K562 (cell line): ENCODE measurements at regions not wholly inside any gene's neighbourhood (a gene's known extent, or its start where the extent isn't known, plus 50 kb on each side); places are given as distances from the start of the nearest gene placed in this dataset.

Experiments used
- ATAC-seq: fragments of 200-7000 bp; cut with Tn5 transposase; 3 replicates; pipeline ENCODE4 v1.9.1; 2020; ENCODE audit warnings: moderate library complexity
- BruUV-seq: library from RNA; stranded (reverse); fragments of 400-500 nt; replicated peaks from 2 replicates; lab custom pipeline; 2021; lab: Mats Ljungman, UMichigan
- CTCF ChIA-PET: fragments of 300-600 bp; formaldehyde crosslinking; extraction: SDS; loops from one replicate; lab custom pipeline; 2021; ENCODE audit warnings: low intra/inter-chr PET ratio; lab: Yijun Ruan, JAX
- POLR2A ChIA-PET: fragments of 300-600, 350-650 bp; sonication (Branson Sonifier 250); formaldehyde crosslinking; extraction: SDS; loops from one replicate; lab custom pipeline; 2021; ENCODE audit warnings: antibody characterized with exemption, inconsistent platforms; lab: Yijun Ruan, JAX
- DNase-seq, 4 experiments: peaks; one replicate each; pipeline versions ENCODE4 v3.0.0 to v3.0.0-alpha.2; 2011 to 2018; ENCODE audit warnings: low spot score in 3 of 4, mixed read lengths in 3 of 4; ENCODE audit errors: extremely low read depth in 1 of 4
- FAIRE-seq: peaks from 2 replicates; lab custom pipeline; 2011; peaks lifted over from hg19 to GRCh38; lab: Jason Lieb, UNC
- H2AFZ ChIP-seq: 2 replicates; pipeline ENCODE4 v1.6.0; 2011; ENCODE audit warnings: low read depth, low read length, control low read depth, inconsistent platforms
- H3K27ac ChIP-seq: fragments of 200-600 bp; 3 replicates; pipeline ENCODE4 v1.8.0; 2011; ENCODE audit warnings: low read depth, mild to moderate bottlenecking, control low read depth, inconsistent platforms, low read length, moderate library complexity, mixed read lengths; ENCODE audit errors: extremely low read depth
- H3K27me3 ChIP-seq, 2 experiments: fragments of 300-600 bp in 1 of 2; 2 replicates in 1 of 2; 3 replicates in 1 of 2; pipeline versions ENCODE4 v1.6.0 to v1.8.0; 2011; ENCODE audit warnings: inconsistent platforms in 2 of 2, low read length in 2 of 2, mild to moderate bottlenecking in 1 of 2, mixed read lengths in 1 of 2, moderate library complexity in 1 of 2; ENCODE audit not compliant: control insufficient read depth in 2 of 2, insufficient read depth in 2 of 2
- H3K36me3 ChIP-seq: fragments of 300-600 bp; 3 replicates; pipeline ENCODE4 v1.8.0; 2011; ENCODE audit warnings: mild to moderate bottlenecking, low read length, inconsistent platforms; ENCODE audit not compliant: control insufficient read depth, insufficient read depth
- H3K4me1 ChIP-seq, 2 experiments: fragments of 200-600 bp in 1 of 2; replicated peaks in 1 of 2; 2 replicates in 1 of 2; 3 replicates in 1 of 2; pipeline versions ENCODE4 v1.5.1 to v1.8.0; 2011; ENCODE audit warnings: inconsistent platforms in 2 of 2, low read length in 2 of 2, mild to moderate bottlenecking in 1 of 2, mixed read lengths in 1 of 2, moderate library complexity in 1 of 2; ENCODE audit not compliant: control insufficient read depth in 2 of 2, insufficient read depth in 2 of 2
- H3K4me2 ChIP-seq: 2 replicates; pipeline ENCODE4 v1.6.1; 2011; ENCODE audit warnings: low read length, control low read depth, inconsistent platforms, mixed read lengths; ENCODE audit not compliant: insufficient read depth
- H3K4me3 ChIP-seq: fragments of 200-600 bp; sonication (generic), shearing (Covaris generic); 2 replicates; pipeline ENCODE4 v1.5.1; 2016; ENCODE audit warnings: control low read depth, inconsistent platforms
- H3K79me2 ChIP-seq: fragments of 200-600 bp; 3 replicates; pipeline ENCODE4 v1.8.0; 2011; ENCODE audit warnings: low read length, inconsistent platforms; ENCODE audit not compliant: control insufficient read depth, insufficient read depth
- H3K9ac ChIP-seq, 2 experiments: 2 replicates each; pipeline versions ENCODE4 v1.6.0 to v1.6.1; 2011; ENCODE audit warnings: low read depth in 2 of 2, low read length in 2 of 2, control low read depth in 1 of 2, inconsistent platforms in 1 of 2, mild to moderate bottlenecking in 1 of 2, mixed read lengths in 1 of 2; ENCODE audit not compliant: insufficient read depth in 1 of 2
- H3K9me1 ChIP-seq: one replicate; pipeline ENCODE4 v1.6.0; 2011; ENCODE audit warnings: inconsistent platforms, mild to moderate bottlenecking, low read length, moderate library complexity; ENCODE audit not compliant: control insufficient read depth, insufficient read depth
- H3K9me3 ChIP-seq: replicated peaks from 2 replicates; pipeline ENCODE4 v1.5.1; 2011; ENCODE audit warnings: low read depth, low read length, inconsistent platforms; ENCODE audit not compliant: control insufficient read depth, insufficient read depth
- H4K20me1 ChIP-seq: replicated peaks from 2 replicates; pipeline ENCODE4 v1.6.1; 2011; ENCODE audit warnings: low read length, inconsistent platforms, mixed read lengths; ENCODE audit not compliant: control insufficient read depth, insufficient read depth
- CBX8 ChIP-seq: fragments of 200-600 bp; sonication (generic); IDR thresholded peaks from 2 replicates; pipeline ENCODE4 v1.6.1; 2012; ENCODE audit warnings: borderline replicate concordance, mixed run types, low read depth, mild to moderate bottlenecking, moderate library complexity, mixed read lengths, low read length, control low read depth, inconsistent platforms; ENCODE audit not compliant: poor library complexity, severe bottlenecking; ENCODE audit errors: extremely low read depth
- ETS2 ChIP-seq: IDR thresholded peaks from 2 replicates; pipeline ENCODE4 v1.6.1; 2016; ENCODE audit warnings: borderline replicate concordance, missing genetic modification characterization, mild to moderate bottlenecking, moderate library complexity, missing compliant biosample characterization; ENCODE audit not compliant: poor library complexity, severe bottlenecking
- HDAC6 ChIP-seq: IDR thresholded peaks from 2 replicates; pipeline ENCODE4 v1.6.1; 2012; ENCODE audit warnings: low read depth, mild to moderate bottlenecking, control low read depth, inconsistent platforms, low read length, moderate library complexity
- KAT2B ChIP-seq: IDR thresholded peaks from one replicate; pipeline ENCODE4 v1.6.1; 2012; ENCODE audit warnings: low read depth, mild to moderate bottlenecking, control low read depth, inconsistent platforms, low read length, moderate library complexity
- RAD51 ChIP-seq: fragments of 450-650 bp; IDR thresholded peaks from 2 replicates; pipeline ENCODE4 v1.7.1; 2016; ENCODE audit warnings: low read depth, mild to moderate bottlenecking, borderline replicate concordance
- SIN3A ChIP-seq, 2 experiments: fragments of 150-350 bp in 1 of 2; IDR thresholded peaks; 2 replicates each; pipeline ENCODE4 v1.6.1; 2011 to 2016; ENCODE audit warnings: borderline replicate concordance in 2 of 2, low read depth in 2 of 2, low read length in 2 of 2, mild to moderate bottlenecking in 2 of 2, moderate library complexity in 2 of 2; ENCODE audit not compliant: control insufficient read depth in 1 of 2
- SREBF2 ChIP-seq: sonication (generic); formaldehyde crosslinking; IDR thresholded peaks from 2 replicates; pipeline ENCODE4 v1.4.0; 2020; ENCODE audit warnings: mild to moderate bottlenecking, missing genetic modification reagents
- TAF7 ChIP-seq: fragments of 450-650 bp; IDR thresholded peaks from 2 replicates; pipeline ENCODE4 v1.6.1; 2016; ENCODE audit warnings: missing genetic modification characterization, missing compliant biosample characterization
- TAF9B ChIP-seq: fragments of 450-650 bp; IDR thresholded peaks from 2 replicates; pipeline ENCODE4 v1.6.1; 2018; ENCODE audit warnings: mild to moderate bottlenecking; ENCODE audit not compliant: partially characterized antibody
- TCF7L2 ChIP-seq: fragments of 150-350 bp; IDR thresholded peaks from 2 replicates; pipeline ENCODE4 v1.6.1; 2016; ENCODE audit warnings: low read depth, mild to moderate bottlenecking, low read length, moderate library complexity
- TEAD2 ChIP-seq: fragments of 450-650 bp; IDR thresholded peaks from 2 replicates; pipeline ENCODE4 v1.6.1; 2016; ENCODE audit warnings: missing genetic modification characterization, control low read depth, missing compliant biosample characterization
- XRCC3 ChIP-seq: fragments of 450-650 bp; IDR thresholded peaks from 2 replicates; pipeline ENCODE4 v1.6.1; 2017; ENCODE audit warnings: mild to moderate bottlenecking, moderate library complexity
- ZC3H4 ChIP-seq: sonication (generic); formaldehyde crosslinking; IDR thresholded peaks from 2 replicates; pipeline ENCODE4 v1.9.0; 2021; ENCODE audit warnings: missing genetic modification reagents, borderline replicate concordance
- ZKSCAN8 ChIP-seq: fragments of 200-800 bp; sonication (Bioruptor generic); IDR thresholded peaks from 2 replicates; pipeline ENCODE4 v1.6.1; 2016; ENCODE audit warnings: missing genetic modification characterization, missing compliant biosample characterization
- WGBS: fragments of 100-300 bp; shearing (Covaris generic); methylation state at CpG from one replicate; pipeline ENCODE4 v1.1.6; 2016; ENCODE audit warnings: low coverage, mixed read lengths; ENCODE audit not compliant: insufficient coverage; ENCODE audit errors: missing lambda C conversion rate; 5-methylcytosine and 5-hydroxymethylcytosine counted together
- in situ Hi-C: fragments of 300-500 bp; cut with MboI; formaldehyde crosslinking; loops from 4 replicates; pipeline ENCODE4 v1.15.0; 2018; ENCODE audit warnings: inconsistent platforms, mixed read lengths
- intact Hi-C: fragments of 100-400 bp; cut with micrococcal nuclease; formaldehyde crosslinking; loops from 2 replicates; pipeline ENCODE4 v1.14.2; 2022
- TF ChIP-seq, protein P1 (sequence below): fragments of 450-650 bp; formaldehyde crosslinking; IDR thresholded peaks from 2 replicates; pipeline ENCODE4 v1.4.0; 2020; ENCODE audit warnings: mild to moderate bottlenecking, moderate library complexity
- TF ChIP-seq, protein P2 (sequence below): fragments of 250-450 bp; sonication (Bioruptor Pico); IDR thresholded peaks from 2 replicates; pipeline ENCODE4 v1.8.0; 2022; ENCODE audit warnings: inconsistent platforms, mild to moderate bottlenecking, moderate library complexity, borderline replicate concordance

DNA sequence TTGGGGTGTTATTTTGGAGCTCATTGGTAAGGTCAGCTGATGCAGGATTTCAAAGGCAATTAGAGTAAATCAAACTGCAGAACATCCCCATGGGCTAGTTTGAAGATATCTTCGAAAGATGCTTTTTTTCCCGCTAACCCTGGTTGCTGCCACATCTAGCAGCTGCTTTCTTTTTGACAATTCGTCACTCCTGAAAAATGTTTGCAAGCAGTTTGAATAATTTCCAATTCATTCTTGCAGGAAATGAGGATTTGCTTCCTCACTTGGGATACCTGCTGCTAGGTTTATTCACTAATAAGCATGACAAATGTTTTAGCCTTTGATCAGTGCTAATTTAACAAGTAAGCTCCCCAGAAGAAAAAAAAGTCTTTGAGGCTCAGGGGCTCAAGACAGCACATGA, 649.6 kb upstream of the RORB start:
- no peak for DNase-seq
- H3K9ac ChIP-seq: no peak overlapping the region
- no TSS peak for BruUV-seq
- CTCF ChIA-PET: no interaction called here
- H3K9me3 ChIP-seq: no peaks in the 10 kb centered on the region
- TF ChIP-seq, protein P1, sequence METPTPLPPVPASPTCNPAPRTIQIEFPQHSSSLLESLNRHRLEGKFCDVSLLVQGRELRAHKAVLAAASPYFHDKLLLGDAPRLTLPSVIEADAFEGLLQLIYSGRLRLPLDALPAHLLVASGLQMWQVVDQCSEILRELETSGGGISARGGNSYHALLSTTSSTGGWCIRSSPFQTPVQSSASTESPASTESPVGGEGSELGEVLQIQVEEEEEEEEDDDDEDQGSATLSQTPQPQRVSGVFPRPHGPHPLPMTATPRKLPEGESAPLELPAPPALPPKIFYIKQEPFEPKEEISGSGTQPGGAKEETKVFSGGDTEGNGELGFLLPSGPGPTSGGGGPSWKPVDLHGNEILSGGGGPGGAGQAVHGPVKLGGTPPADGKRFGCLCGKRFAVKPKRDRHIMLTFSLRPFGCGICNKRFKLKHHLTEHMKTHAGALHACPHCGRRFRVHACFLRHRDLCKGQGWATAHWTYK (CRISPR knock-in tag): no peak
- TF ChIP-seq ETS2 (tag) (no peak), TCF7L2 (no peak), KAT2B (no peak), CBX8 (no peak), HDAC6 (no peak), SREBF2 (CRISPR knock-in tag) (no peak), TEAD2 (no peak), XRCC3 (no peak), RAD51 (no peak), ZKSCAN8 (CRISPR knock-in tag) (no peak), SIN3A (IDR thresholded peaks at IDR 0.05; ENCODE audit: borderline replicate concordance in 2 of 2, control insufficient read depth in 1 of 2, low read depth in 2 of 2, low read length in 2 of 2) (no peak), ZC3H4 (CRISPR knock-in tag) (no peak), TAF9B (no peak), TAF7 (tag) (no peak)
- TF ChIP-seq, protein P2, sequence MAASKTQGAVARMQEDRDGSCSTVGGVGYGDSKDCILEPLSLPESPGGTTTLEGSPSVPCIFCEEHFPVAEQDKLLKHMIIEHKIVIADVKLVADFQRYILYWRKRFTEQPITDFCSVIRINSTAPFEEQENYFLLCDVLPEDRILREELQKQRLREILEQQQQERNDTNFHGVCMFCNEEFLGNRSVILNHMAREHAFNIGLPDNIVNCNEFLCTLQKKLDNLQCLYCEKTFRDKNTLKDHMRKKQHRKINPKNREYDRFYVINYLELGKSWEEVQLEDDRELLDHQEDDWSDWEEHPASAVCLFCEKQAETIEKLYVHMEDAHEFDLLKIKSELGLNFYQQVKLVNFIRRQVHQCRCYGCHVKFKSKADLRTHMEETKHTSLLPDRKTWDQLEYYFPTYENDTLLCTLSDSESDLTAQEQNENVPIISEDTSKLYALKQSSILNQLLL (CRISPR knock-in tag): no peak
- H3K4me3 ChIP-seq: no peak overlapping the region
- in situ Hi-C loops: no loop called here
- H2AFZ ChIP-seq: no peak overlapping the region
- no peaks in the 10 kb centered on the region for H4K20me1 ChIP-seq
- no peak overlapping the region for H3K27ac ChIP-seq
- no peak for FAIRE-seq
- H3K4me1 ChIP-seq: no peaks in the 10 kb centered on the region
- POLR2A ChIA-PET: no interaction called here
- H3K27me3 ChIP-seq: no peaks in the 10 kb centered on the region
- intact Hi-C loops: no loop called here
- 31% methylated on average over 3 of the region's 3 CpGs for WGBS
- H3K36me3 ChIP-seq: no peaks in the 10 kb centered on the region
- ATAC-seq: no peak
- no peaks in the 10 kb centered on the region for H3K79me2 ChIP-seq
- H3K9me1 ChIP-seq: no peaks in the 10 kb centered on the region
- no peak overlapping the region for H3K4me2 ChIP-seq
